Caco-2 (cell line): ENCODE measurements at regions not wholly inside any gene's neighbourhood (a gene's known extent, or its start where the extent isn't known, plus 50 kb on each side); places are given as distances from the start of the nearest gene placed in this dataset.
"Not testable (repeated sequence)": the region's sequence is repeated elsewhere in the genome, so short reads cannot be mapped to it uniquely, and the experiment has no call there.

ENCODE experiments used
- BruUV-seq: library from RNA; stranded (reverse); fragments of 400-500 nt; replicated peaks from 2 replicates; lab custom pipeline; 2021; lab: Mats Ljungman, UMichigan
- CTCF ChIA-PET: fragments of 300-600 bp; sonication (Branson Sonifier 250); formaldehyde crosslinking; loops from one replicate; lab custom pipeline; 2022; ENCODE audit warnings: antibody characterized with exemption; lab: Charles Lee
- POLR2A ChIA-PET: fragments of 300-600 bp; sonication (Branson Sonifier 250); formaldehyde crosslinking; loops from one replicate; lab custom pipeline; 2022; ENCODE audit warnings: antibody characterized with exemption; lab: Charles Lee
- DNase-seq, 2 experiments: peaks; one replicate each; pipeline versions ENCODE4 v3.0.0 to v3.0.0-alpha.2; 2020 to 2022
- H3K27me3 ChIP-seq: replicated peaks from 2 replicates; pipeline ENCODE4 v1.6.0; 2011; ENCODE audit warnings: low read length; ENCODE audit not compliant: control insufficient read depth, insufficient read depth
- H3K36me3 ChIP-seq: 2 replicates; pipeline ENCODE4 v1.5.1; 2011; ENCODE audit warnings: low read length; ENCODE audit not compliant: control insufficient read depth, insufficient read depth
- H3K4me1 ChIP-seq: fragments of 250-450 bp; sonication (Bioruptor Pico); 2 replicates; pipeline ENCODE4 v1.5.1; 2020; ENCODE audit warnings: mild to moderate bottlenecking
- H3K4me3 ChIP-seq: 2 replicates; pipeline ENCODE4 v1.5.1; 2011; ENCODE audit warnings: low read depth, mild to moderate bottlenecking, control low read depth, low read length
- H3K9me3 ChIP-seq: fragments of 250-450 bp; sonication (Bioruptor Pico); 2 replicates; pipeline ENCODE4 v1.5.1; 2020; ENCODE audit warnings: mild to moderate bottlenecking, moderate library complexity
- H3K27ac Mint-ChIP-seq: one replicate; pipeline ENCODE4 v1.8.0; 2022; ENCODE audit warnings: mixed read lengths; ENCODE audit not compliant: unreplicated experiment
- H3K27me3 Mint-ChIP-seq: one replicate; pipeline ENCODE4 v1.8.0; 2022; ENCODE audit warnings: mixed read lengths; ENCODE audit not compliant: insufficient read depth, unreplicated experiment
- H3K36me3 Mint-ChIP-seq: one replicate; pipeline ENCODE4 v1.8.0; 2022; ENCODE audit warnings: mild to moderate bottlenecking, mixed read lengths; ENCODE audit not compliant: insufficient read depth, unreplicated experiment
- H3K4me1 Mint-ChIP-seq: one replicate; pipeline ENCODE4 v1.8.0; 2022; ENCODE audit warnings: low read depth, mixed read lengths; ENCODE audit not compliant: unreplicated experiment
- H3K4me3 Mint-ChIP-seq: one replicate; pipeline ENCODE4 v1.8.0; 2022; ENCODE audit warnings: mild to moderate bottlenecking, moderate library complexity, mixed read lengths; ENCODE audit not compliant: unreplicated experiment
- H3K9me3 Mint-ChIP-seq: one replicate; pipeline ENCODE4 v1.8.0; 2022; ENCODE audit warnings: mixed read lengths; ENCODE audit not compliant: unreplicated experiment
- intact Hi-C: fragments of 100-400 bp; cut with micrococcal nuclease; formaldehyde crosslinking; loops from one replicate; pipeline ENCODE4 v1.10.0; 2022; ENCODE audit not compliant: unreplicated experiment
- TF ChIP-seq, protein P1 (sequence below), 2 experiments: fragments of 200-600 bp in 1 of 2; IDR thresholded peaks; 1 replicate in 1 of 2; 2 replicates in 1 of 2; pipeline versions ENCODE4 v1.5.1 to v1.8.0; 2011 to 2022; ENCODE audit warnings: antibody characterized with exemption in 1 of 2, control low read depth in 1 of 2, inconsistent platforms in 1 of 2, low read depth in 1 of 2, low read length in 1 of 2, mild to moderate bottlenecking in 1 of 2, moderate library complexity in 1 of 2; ENCODE audit not compliant: insufficient read depth in 1 of 2, severe bottlenecking in 1 of 2, unreplicated experiment in 1 of 2

DNA sequence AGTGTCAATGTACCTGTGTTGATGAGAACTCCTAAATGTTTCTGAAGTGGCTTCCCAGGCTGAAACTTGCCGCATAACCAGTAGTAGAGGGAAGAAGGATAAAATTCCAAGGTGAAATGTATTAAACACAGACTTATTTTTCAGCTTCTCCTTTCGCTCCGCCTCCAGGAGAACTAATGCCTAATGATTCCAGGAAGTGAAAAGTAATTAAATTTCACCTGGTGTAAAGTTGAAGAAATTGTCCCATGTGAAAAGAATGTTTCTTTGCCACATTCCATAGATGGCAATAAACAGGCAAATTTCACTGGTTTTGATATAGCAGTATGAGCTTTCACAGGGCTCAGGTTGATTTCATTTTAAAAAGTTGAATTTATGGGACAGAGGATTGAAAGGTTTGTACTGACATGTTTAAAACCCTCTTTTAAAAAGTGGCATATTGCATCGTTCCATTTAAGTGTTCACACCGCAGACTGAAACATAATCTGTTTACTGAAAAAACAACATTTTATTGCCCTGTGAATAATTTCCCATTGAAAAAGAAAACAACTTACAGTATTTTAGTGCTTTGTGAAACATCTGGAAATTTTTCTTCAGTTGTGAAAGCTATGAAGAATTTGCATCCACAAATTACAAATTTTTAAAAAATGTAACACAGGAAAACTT lies 453.4 kb upstream of the NFE2L3 start:
- ChIA-PET CTCF (no interaction called here), POLR2A (no interaction called here)
- TF ChIP-seq, protein P1, sequence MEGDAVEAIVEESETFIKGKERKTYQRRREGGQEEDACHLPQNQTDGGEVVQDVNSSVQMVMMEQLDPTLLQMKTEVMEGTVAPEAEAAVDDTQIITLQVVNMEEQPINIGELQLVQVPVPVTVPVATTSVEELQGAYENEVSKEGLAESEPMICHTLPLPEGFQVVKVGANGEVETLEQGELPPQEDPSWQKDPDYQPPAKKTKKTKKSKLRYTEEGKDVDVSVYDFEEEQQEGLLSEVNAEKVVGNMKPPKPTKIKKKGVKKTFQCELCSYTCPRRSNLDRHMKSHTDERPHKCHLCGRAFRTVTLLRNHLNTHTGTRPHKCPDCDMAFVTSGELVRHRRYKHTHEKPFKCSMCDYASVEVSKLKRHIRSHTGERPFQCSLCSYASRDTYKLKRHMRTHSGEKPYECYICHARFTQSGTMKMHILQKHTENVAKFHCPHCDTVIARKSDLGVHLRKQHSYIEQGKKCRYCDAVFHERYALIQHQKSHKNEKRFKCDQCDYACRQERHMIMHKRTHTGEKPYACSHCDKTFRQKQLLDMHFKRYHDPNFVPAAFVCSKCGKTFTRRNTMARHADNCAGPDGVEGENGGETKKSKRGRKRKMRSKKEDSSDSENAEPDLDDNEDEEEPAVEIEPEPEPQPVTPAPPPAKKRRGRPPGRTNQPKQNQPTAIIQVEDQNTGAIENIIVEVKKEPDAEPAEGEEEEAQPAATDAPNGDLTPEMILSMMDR (IDR thresholded peaks at IDR 0.05; ENCODE audit: insufficient read depth in 1 of 2, low read depth in 1 of 2, low read length in 1 of 2, severe bottlenecking in 1 of 2, unreplicated experiment in 1 of 2): no peak
- Histone ChIP-seq H3K4me3 (no peak overlapping the region), H3K36me3 (no peaks in the 10 kb centered on the region), H3K27me3 (peaks cover under 1% of the 10 kb centered on the region; the same call in 1 of the 2 replicates), H3K4me1 (no peaks in the 10 kb centered on the region), H3K9me3 (no peaks in the 10 kb centered on the region)
- intact Hi-C loops: no loop called here
- H3K27ac Mint-ChIP-seq: no peak overlapping the region
- H3K4me1 Mint-ChIP-seq: no peaks in the 10 kb centered on the region
- peaks cover 7% of the 10 kb centered on the region for H3K27me3 Mint-ChIP-seq
- DNase-seq: no peak
- no peaks in the 10 kb centered on the region for H3K9me3 Mint-ChIP-seq
- no peaks in the 10 kb centered on the region for H3K36me3 Mint-ChIP-seq
- no TSS peak for BruUV-seq
- no peak overlapping the region for H3K4me3 Mint-ChIP-seq

- DNase-seq, H3K9me3 Mint-ChIP-seq, H3K9me3 ChIP-seq, H3K27me3 ChIP-seq, POLR2A ChIA-PET, H3K36me3 ChIP-seq, H3K4me1 ChIP-seq, H3K4me3 Mint-ChIP-seq, H3K36me3 Mint-ChIP-seq, H3K27ac Mint-ChIP-seq, H3K4me1 Mint-ChIP-seq, intact Hi-C loops, CTCF ChIA-PET, H3K4me3 ChIP-seq, BruUV-seq: not testable (repeated sequence)
- H3K27me3 Mint-ChIP-seq: peaks cover 11% of the 10 kb centered on the region
These were observed 451.9 kb upstream of the NFE2L3 start for GRCh38 chr7:25700141-25700540.

- H3K27ac Mint-ChIP-seq: no peak overlapping the region
- peaks cover 7% of the 10 kb centered on the region for H3K27me3 Mint-ChIP-seq
- TF ChIP-seq, protein P1 (IDR thresholded peaks at IDR 0.05; ENCODE audit: insufficient read depth in 1 of 2, low read depth in 1 of 2, low read length in 1 of 2, severe bottlenecking in 1 of 2, unreplicated experiment in 1 of 2): no peak
- ChIA-PET CTCF (no interaction called here), POLR2A (no interaction called here)
- Histone ChIP-seq H3K27me3 (no peaks in the 10 kb centered on the region), H3K4me3 (no peak overlapping the region), H3K36me3 (no peaks in the 10 kb centered on the region), H3K9me3 (no peaks in the 10 kb centered on the region), H3K4me1 (no peaks in the 10 kb centered on the region)
- no peak overlapping the region for H3K4me3 Mint-ChIP-seq
- no peaks in the 10 kb centered on the region for H3K4me1 Mint-ChIP-seq
- intact Hi-C loops: no loop called here
- no peaks in the 10 kb centered on the region for H3K9me3 Mint-ChIP-seq
- peaks cover 5% of the 10 kb centered on the region for H3K36me3 Mint-ChIP-seq
- no TSS peak for BruUV-seq
- no peak for DNase-seq
These were observed 447.6 kb upstream of the NFE2L3 start for GRCh38 chr7:25704413-25704812.
